IPS-18c (cell line): ENCODE measurements at regions not wholly inside any gene's neighbourhood (a gene's known extent, or its start where the extent isn't known, plus 50 kb on each side); places are given as distances from the start of the nearest gene placed in this dataset.

Experiments
- H3K4me3 ChIP-seq: 2 replicates; pipeline ENCODE4 v1.7.0; 2013; ENCODE audit warnings: low read depth, mild to moderate bottlenecking, low read length, moderate library complexity; ENCODE audit not compliant: insufficient read depth
- H3K9me3 ChIP-seq: one replicate; pipeline ENCODE4 v1.6.1; 2013; ENCODE audit warnings: mild to moderate bottlenecking, low read length, moderate library complexity; ENCODE audit not compliant: control insufficient read depth, insufficient read depth

- no peak overlapping the region for H3K4me3 ChIP-seq
- no peaks in the 10 kb centered on the region for H3K9me3 ChIP-seq
Measured at GRCh38 chr3:18080198-18080689, 337.8 kb upstream of the TBC1D5 start.

- Histone ChIP-seq H3K9me3 (no peaks in the 10 kb centered on the region), H3K4me3 (no peak overlapping the region)
Measured at GRCh38 chr3:18079739-18080138, 337.3 kb upstream of the TBC1D5 start.

- H3K4me3 ChIP-seq = no peak overlapping the region
- H3K9me3 ChIP-seq = no peaks in the 10 kb centered on the region
Measured at GRCh38 chr3:18079062-18079461, 336.6 kb upstream of the TBC1D5 start.

GRCh38 chr3:18077128-18077840, 334.9 kb upstream of the TBC1D5 start:
- Histone ChIP-seq H3K9me3 (no peaks in the 10 kb centered on the region), H3K4me3 (no peak overlapping the region)

- Histone ChIP-seq H3K9me3 (no peaks in the 10 kb centered on the region), H3K4me3 (no peak overlapping the region)
Measured at GRCh38 chr3:18076301-18076700, 333.9 kb upstream of the TBC1D5 start.

- H3K4me3 ChIP-seq = no peak overlapping the region
- H3K9me3 ChIP-seq = no peaks in the 10 kb centered on the region
Measured at GRCh38 chr3:18075799-18076198, 333.4 kb upstream of the TBC1D5 start.

GRCh38 chr3:18071833-18072232, 329.4 kb upstream of the TBC1D5 start:
- Histone ChIP-seq H3K4me3 (no peak overlapping the region), H3K9me3 (no peaks in the 10 kb centered on the region)

- no peaks in the 10 kb centered on the region for H3K9me3 ChIP-seq
Measured at GRCh38 chr3:18070944-18071343, 328.5 kb upstream of the TBC1D5 start.

GRCh38 chr3:18070231-18070630, 327.8 kb upstream of the TBC1D5 start:
- H3K4me3 ChIP-seq = no peak overlapping the region

More at GRCh38 chr3:18070944-18071343, 328.5 kb upstream of the TBC1D5 start:
- H3K4me3 ChIP-seq = no peak overlapping the region

GRCh38 chr3:18069568-18069967, 327.1 kb upstream of the TBC1D5 start:
- Histone ChIP-seq H3K4me3 (no peak overlapping the region), H3K9me3 (no peaks in the 10 kb centered on the region)

More at GRCh38 chr3:18070231-18070630, 327.8 kb upstream of the TBC1D5 start:
- H3K9me3 ChIP-seq = no peaks in the 10 kb centered on the region

- Histone ChIP-seq H3K4me3 (no peak overlapping the region), H3K9me3 (no peaks in the 10 kb centered on the region)
Measured at GRCh38 chr3:18066899-18067582, 324.6 kb upstream of the TBC1D5 start.

GRCh38 chr3:18064586-18064985, 322.2 kb upstream of the TBC1D5 start:
- no peak overlapping the region for H3K4me3 ChIP-seq
- H3K9me3 ChIP-seq = no peaks in the 10 kb centered on the region

- Histone ChIP-seq H3K9me3 (no peaks in the 10 kb centered on the region), H3K4me3 (no peak overlapping the region)
Measured at GRCh38 chr3:18062657-18063025, 320.2 kb upstream of the TBC1D5 start.

- no peak overlapping the region for H3K4me3 ChIP-seq
Measured at GRCh38 chr3:18061737-18062656, 319.6 kb upstream of the TBC1D5 start.

GRCh38 chr3:18058666-18059065, 316.2 kb upstream of the TBC1D5 start:
- Histone ChIP-seq H3K9me3 (no peaks in the 10 kb centered on the region), H3K4me3 (no peak overlapping the region)

More at GRCh38 chr3:18061737-18062656, 319.6 kb upstream of the TBC1D5 start:
- H3K9me3 ChIP-seq = no peaks in the 10 kb centered on the region

- H3K9me3 ChIP-seq = no peaks in the 10 kb centered on the region
- H3K4me3 ChIP-seq = no peak overlapping the region
Measured at GRCh38 chr3:18057471-18058091, 315.1 kb upstream of the TBC1D5 start.

- Histone ChIP-seq H3K9me3 (no peaks in the 10 kb centered on the region), H3K4me3 (no peak overlapping the region)
Measured at GRCh38 chr3:18054625-18055024, 312.2 kb upstream of the TBC1D5 start.
